HEK293T (cell line): ENCODE measurements at regions not wholly inside any gene's neighbourhood (a gene's known extent, or its start where the extent isn't known, plus 50 kb on each side); places are given as distances from the start of the nearest gene placed in this dataset.

Source experiments
- BHLHE40 ChIP-seq: fragments of 450-650 bp; IDR thresholded peaks from 2 replicates; pipeline ENCODE4 v1.6.1; 2016; ENCODE audit warnings: mild to moderate bottlenecking, moderate library complexity, borderline replicate concordance
- CTBP1 ChIP-seq: fragments of 450-650 bp; IDR thresholded peaks from 2 replicates; pipeline ENCODE4 v1.6.1; 2016; ENCODE audit warnings: borderline replicate concordance
- FOXM1 ChIP-seq: fragments of 450-650 bp; IDR thresholded peaks from 2 replicates; pipeline ENCODE4 v1.6.1; 2017; ENCODE audit warnings: mild to moderate bottlenecking, borderline replicate concordance
- PKNOX1 ChIP-seq: fragments of 450-650 bp; IDR thresholded peaks from 2 replicates; pipeline ENCODE4 v1.6.1; 2016
- SUZ12 ChIP-seq: fragments of 450-650 bp; IDR thresholded peaks from 2 replicates; pipeline ENCODE4 v1.6.1; 2016; ENCODE audit warnings: mild to moderate bottlenecking

GRCh38 chr9:126144196-126144595 is 182.4 kb upstream of the MVB12B start:
- TF ChIP-seq PKNOX1 (no peak), BHLHE40 (no peak), SUZ12 (no peak), FOXM1 (no peak), CTBP1 (no peak)
